Thyroid gland (tissue), 4 donors: ENCODE measurements at regions not wholly inside any gene's neighbourhood (a gene's known extent, or its start where the extent isn't known, plus 50 kb on each side); places are given as distances from the start of the nearest gene placed in this dataset.

Experiments used
- DNase-seq, 2 donors: peaks; one replicate each; pipeline ENCODE4 v3.0.0-alpha.2; 2019
- H3K27ac ChIP-seq, 3 donors: fragments of 200-600 bp; sonication (generic); 1 replicate in 2 of 3; 2 replicates in 1 of 3; pipeline ENCODE4 v1.5.1; 2016 to 2019; ENCODE audit warnings: mild to moderate bottlenecking in 1 of 3, moderate library complexity in 1 of 3
- H3K27me3 ChIP-seq: fragments of 200-600 bp; sonication (generic); one replicate; pipeline ENCODE4 v1.5.1; 2019
- H3K36me3 ChIP-seq, 2 donors: fragments of 200-600 bp; sonication (generic); one replicate each; pipeline ENCODE4 v1.5.1; 2016 to 2019
- H3K4me1 ChIP-seq, 2 donors: fragments of 200-600 bp; sonication (generic); one replicate each; pipeline ENCODE4 v1.5.1; 2017 to 2019
- H3K4me3 ChIP-seq, 3 donors: fragments of 200-600 bp; sonication (generic); replicated peaks in 1 of 3; 1 replicate in 2 of 3; 2 replicates in 1 of 3; pipeline ENCODE4 v1.5.1; 2016; ENCODE audit warnings: mild to moderate bottlenecking in 1 of 3
- H3K9me3 ChIP-seq: fragments of 200-600 bp; sonication (generic); one replicate; pipeline ENCODE4 v1.5.1; 2017
- CTCF ChIP-seq, 6 experiments: fragments of 200-600 bp in 3 of 6; fragments of 450-650 bp in 3 of 6; sonication (generic) in 3 of 6; IDR thresholded peaks; one replicate each; pipeline ENCODE4 v1.5.1; 2016 to 2019; ENCODE audit warnings: antibody characterized with exemption in 6 of 6, mild to moderate bottlenecking in 2 of 6, inconsistent platforms in 1 of 6, moderate library complexity in 1 of 6
- POLR2A ChIP-seq, 2 donors: fragments of 450-650 bp; IDR thresholded peaks; one replicate each; pipeline ENCODE4 v1.6.1; 2017; ENCODE audit warnings: antibody characterized with exemption in 2 of 2, mild to moderate bottlenecking in 2 of 2, moderate library complexity in 1 of 2
- WGBS, 2 donors: methylation state at CpG; one replicate each; pipeline ENCODE4 v1.1.5; 2017; 5-methylcytosine and 5-hydroxymethylcytosine counted together
- intact Hi-C: fragments of 100-400 bp; cut with DNase I; formaldehyde crosslinking; loops from one replicate; pipeline ENCODE4 v1.15.1; 2023

GRCh38 chr2:236665572-236666118 lies 96.0 kb downstream of the ACKR3 start:
- peaks cover 50 to 54% of the 10 kb centered on the region in 2 donors for H3K4me1 ChIP-seq

GRCh38 chr2:236666646-236667204 lies 97.1 kb downstream of the ACKR3 start:
- peaks cover 39 to 43% of the 10 kb centered on the region in 2 donors for H3K4me1 ChIP-seq
- no peaks in the 10 kb centered on the region for H3K9me3 ChIP-seq
- H3K4me3 ChIP-seq: no peak overlapping the region
- 95% methylated on average over 14 of the region's 14 CpGs for WGBS, 2 donors
- intact Hi-C loops: loop anchor here (10.0 kb wide), 1 partner anchor 92 kb away; no protein-coding TSS in a partner anchor
- no peaks in the 10 kb centered on the region for H3K27me3 ChIP-seq
- no peaks in the 10 kb centered on the region for H3K36me3 ChIP-seq
- peak overlapping the region in 2 of 3 donors; percentile 74 for H3K27ac ChIP-seq
- TF ChIP-seq POLR2A (IDR thresholded peaks at IDR 0.05) (no peak), CTCF (IDR thresholded peaks at IDR 0.05) (no peak)
- no peak for DNase-seq

More at GRCh38 chr2:236665572-236666118, 96.0 kb downstream of the ACKR3 start:
- TF ChIP-seq CTCF (IDR thresholded peaks at IDR 0.05) (no peak), POLR2A (IDR thresholded peaks at IDR 0.05) (no peak)
- Histone ChIP-seq H3K4me3 (no peak overlapping the region), H3K27ac (no peak overlapping the region), H3K36me3 (no peaks in the 10 kb centered on the region), H3K27me3 (no peaks in the 10 kb centered on the region), H3K9me3 (no peaks in the 10 kb centered on the region)
- DNase-seq: no peak
- WGBS, 2 donors: 92 to 96% methylated on average over 11 of the region's 11 CpGs
- intact Hi-C loops: loop anchor here (10.0 kb wide), 1 partner anchor 91 kb away; no protein-coding TSS in a partner anchor

- Histone ChIP-seq H3K4me3 (no peak overlapping the region), H3K9me3 (no peaks in the 10 kb centered on the region), H3K27me3 (no peaks in the 10 kb centered on the region), H3K4me1 (peaks cover 31 to 35% of the 10 kb centered on the region in 2 donors), H3K36me3 (no peaks in the 10 kb centered on the region), H3K27ac (peak overlapping the region; percentile 65 to 74 (median 74))
- no peak for DNase-seq
- TF ChIP-seq CTCF (IDR thresholded peaks at IDR 0.05): no peak
- TF ChIP-seq POLR2A (IDR thresholded peaks at IDR 0.05): no peak
- intact Hi-C loops: loop anchor here (10.0 kb wide), 1 partner anchor 93 kb away; no protein-coding TSS in a partner anchor
- WGBS, 2 donors: 96 to 97% methylated on average over 4 of the region's 4 CpGs
Measured at GRCh38 chr2:236667526-236667925, 97.9 kb downstream of the ACKR3 start.

- TF ChIP-seq POLR2A (IDR thresholded peaks at IDR 0.05): no peak
- TF ChIP-seq CTCF (IDR thresholded peaks at IDR 0.05): no peak
- Histone ChIP-seq H3K9me3 (no peaks in the 10 kb centered on the region), H3K27ac (peak overlapping the region; percentile 44 to 74 (median 74)), H3K27me3 (no peaks in the 10 kb centered on the region), H3K4me1 (peaks cover 21 to 24% of the 10 kb centered on the region in 2 donors), H3K36me3 (no peaks in the 10 kb centered on the region), H3K4me3 (no peak overlapping the region)
- intact Hi-C loops: loop anchor here (10.0 kb wide), 1 partner anchor 94 kb away; no protein-coding TSS in a partner anchor
- 90 to 93% methylated on average over 2 to 8 of the region's 8 CpGs for WGBS, 2 donors
- no peak for DNase-seq
Measured at GRCh38 chr2:236668531-236668969, 98.9 kb downstream of the ACKR3 start.

GRCh38 chr2:236670235-236670620 lies 100.6 kb downstream of the ACKR3 start:
- Histone ChIP-seq H3K4me3 (no peak overlapping the region), H3K27me3 (no peaks in the 10 kb centered on the region), H3K9me3 (no peaks in the 10 kb centered on the region), H3K27ac (no peak overlapping the region), H3K36me3 (no peaks in the 10 kb centered on the region), H3K4me1 (peaks cover 15% of the 10 kb centered on the region in 2 donors)
- no peak for DNase-seq
- TF ChIP-seq POLR2A (IDR thresholded peaks at IDR 0.05) (no peak), CTCF (IDR thresholded peaks at IDR 0.05) (no peak)
- 95 to 98% methylated on average over 6 of the region's 6 CpGs for WGBS, 2 donors
- intact Hi-C loops: loop anchor here (10.0 kb wide), 1 partner anchor 155 kb away; no protein-coding TSS in a partner anchor
